HEK293T (cell line): ENCODE measurements at regions not wholly inside any gene's neighbourhood (a gene's known extent, or its start where the extent isn't known, plus 50 kb on each side); places are given as distances from the start of the nearest gene placed in this dataset.

Experiments
- ARNT ChIP-seq: fragments of 450-650 bp; IDR thresholded peaks from 2 replicates; pipeline ENCODE4 v1.6.1; 2017; ENCODE audit warnings: mild to moderate bottlenecking
- CTBP1 ChIP-seq: fragments of 450-650 bp; IDR thresholded peaks from 2 replicates; pipeline ENCODE4 v1.6.1; 2016; ENCODE audit warnings: borderline replicate concordance
- ELF4 ChIP-seq: fragments of 450-650 bp; IDR thresholded peaks from 2 replicates; pipeline ENCODE4 v1.6.1; 2017; ENCODE audit warnings: antibody characterized with exemption
- FOXK2 ChIP-seq: fragments of 450-650 bp; IDR thresholded peaks from 2 replicates; pipeline ENCODE4 v1.6.1; 2016; ENCODE audit warnings: mild to moderate bottlenecking
- HDGF ChIP-seq: fragments of 450-650 bp; IDR thresholded peaks from 2 replicates; pipeline ENCODE4 v1.6.1; 2017; ENCODE audit warnings: antibody characterized with exemption, borderline replicate concordance
- LEF1 ChIP-seq: fragments of 450-650 bp; IDR thresholded peaks from 2 replicates; pipeline ENCODE4 v1.6.1; 2017; ENCODE audit warnings: mild to moderate bottlenecking, borderline replicate concordance
- SP1 ChIP-seq: fragments of 450-650 bp; IDR thresholded peaks from 2 replicates; pipeline ENCODE4 v1.6.1; 2017
- TARDBP ChIP-seq: fragments of 450-650 bp; IDR thresholded peaks from 2 replicates; pipeline ENCODE4 v1.6.1; 2016
- ZNF384 ChIP-seq: fragments of 450-650 bp; IDR thresholded peaks from 2 replicates; pipeline ENCODE4 v1.6.1; 2016

- TF ChIP-seq SP1: no peak
- no peak for TF ChIP-seq ZNF384
- no peak for TF ChIP-seq CTBP1
- TF ChIP-seq ELF4: no peak
- TF ChIP-seq HDGF: no peak
- TF ChIP-seq TARDBP: no peak
- TF ChIP-seq FOXK2: no peak
- TF ChIP-seq ARNT: no peak
- TF ChIP-seq LEF1: no peak
Measured at GRCh38 chr2:8626572-8626971, 55.3 kb upstream of the ID2 start.
